Testis (tissue), 2 donors: ENCODE measurements at regions not wholly inside any gene's neighbourhood (a gene's known extent, or its start where the extent isn't known, plus 50 kb on each side); places are given as distances from the start of the nearest gene placed in this dataset.

Experiments
- DNase-seq: peaks from one replicate; pipeline ENCODE4 v3.0.0-alpha.2; 2019
- H3K27ac ChIP-seq, 2 donors: fragments of 200-600 bp; sonication (generic); one replicate each; pipeline ENCODE4 v1.5.1; 2019
- H3K27me3 ChIP-seq: fragments of 200-600 bp; sonication (generic); one replicate; pipeline ENCODE4 v1.5.1; 2019
- H3K36me3 ChIP-seq: fragments of 200-600 bp; sonication (generic); one replicate; pipeline ENCODE4 v1.5.1; 2017; ENCODE audit warnings: low read depth; ENCODE audit errors: missing control alignments
- H3K4me1 ChIP-seq: fragments of 200-600 bp; sonication (generic); one replicate; pipeline ENCODE4 v1.5.1; 2019
- H3K4me3 ChIP-seq, 2 donors: fragments of 200-600 bp; sonication (generic); one replicate each; pipeline ENCODE4 v1.5.1; 2017 to 2019
- H3K9me3 ChIP-seq: fragments of 200-600 bp; sonication (generic); one replicate; pipeline ENCODE4 v1.5.1; 2017
- CTCF ChIP-seq, 3 experiments: fragments of 450-650 bp in 2 of 3; fragments of 200-600 bp in 1 of 3; sonication (generic) in 1 of 3; IDR thresholded peaks; one replicate each; pipeline ENCODE4 v1.5.1; 2016 to 2019; ENCODE audit warnings: antibody characterized with exemption in 3 of 3, mild to moderate bottlenecking in 2 of 3, moderate library complexity in 1 of 3
- POLR2A ChIP-seq: fragments of 450-650 bp; IDR thresholded peaks from one replicate; pipeline ENCODE4 v1.6.1; 2017; ENCODE audit warnings: antibody characterized with exemption, mild to moderate bottlenecking, moderate library complexity
- WGBS, 2 donors: methylation state at CpG; one replicate each; pipeline ENCODE4 v1.1.5; 2018; 5-methylcytosine and 5-hydroxymethylcytosine counted together
- intact Hi-C: fragments of 100-400 bp; cut with DNase I; formaldehyde crosslinking; loops from one replicate; pipeline ENCODE4 v1.15.1; 2023; ENCODE audit warnings: low total_unique reads

GRCh38 chr9:38153152-38153909, 84.3 kb upstream of the SHB start:
- DNase-seq = no peak
- H3K9me3 ChIP-seq = no peaks in the 10 kb centered on the region
- no peaks in the 10 kb centered on the region for H3K27me3 ChIP-seq
- no peaks in the 10 kb centered on the region for H3K4me1 ChIP-seq
- no peak overlapping the region for H3K27ac ChIP-seq
- 86 to 89% methylated on average over 6 of the region's 6 CpGs for WGBS, 2 donors
- H3K4me3 ChIP-seq = no peak overlapping the region
- TF ChIP-seq POLR2A (no peak), CTCF (IDR thresholded peaks at IDR 0.05) (no peak)
- intact Hi-C loops = no loop called here
- H3K36me3 ChIP-seq = no peaks in the 10 kb centered on the region

- H3K27ac ChIP-seq = no peak overlapping the region
- H3K36me3 ChIP-seq = no peaks in the 10 kb centered on the region
- no peak for TF ChIP-seq POLR2A
- no peak for TF ChIP-seq CTCF (IDR thresholded peaks at IDR 0.05)
- WGBS, 2 donors = 59 to 62% methylated on average over 3 of the region's 3 CpGs
- H3K9me3 ChIP-seq = no peaks in the 10 kb centered on the region
- intact Hi-C loops = loop anchor here (10.0 kb wide), 2 partner anchors 65 to 145 kb away; no protein-coding TSS in a partner anchor
- no peak overlapping the region for H3K4me3 ChIP-seq
- H3K27me3 ChIP-seq = no peaks in the 10 kb centered on the region
- no peak for DNase-seq
- no peaks in the 10 kb centered on the region for H3K4me1 ChIP-seq
Measured at GRCh38 chr9:38149647-38150046, 80.6 kb upstream of the SHB start.

- Histone ChIP-seq H3K9me3 (no peaks in the 10 kb centered on the region), H3K27me3 (no peaks in the 10 kb centered on the region), H3K27ac (no peak overlapping the region), H3K4me1 (no peaks in the 10 kb centered on the region), H3K4me3 (no peak overlapping the region), H3K36me3 (no peaks in the 10 kb centered on the region)
- no peak for DNase-seq
- TF ChIP-seq POLR2A (no peak), CTCF (IDR thresholded peaks at IDR 0.05) (no peak)
- 95 to 96% methylated on average over 7 to 8 of the region's 8 CpGs for WGBS, 2 donors
- intact Hi-C loops = loop anchor here (10.0 kb wide), 2 partner anchors 62 to 142 kb away; no protein-coding TSS in a partner anchor
Measured at GRCh38 chr9:38146844-38147243, 77.8 kb upstream of the SHB start.

GRCh38 chr9:38145526-38146053, 76.6 kb upstream of the SHB start:
- no peaks in the 10 kb centered on the region for H3K36me3 ChIP-seq
- DNase-seq = no peak
- H3K27ac ChIP-seq = no peak overlapping the region
- 77 to 82% methylated on average over 6 of the region's 6 CpGs for WGBS, 2 donors
- TF ChIP-seq CTCF (IDR thresholded peaks at IDR 0.05) (no peak), POLR2A (no peak)
- intact Hi-C loops = loop anchor here (10.0 kb wide), 2 partner anchors 61 to 141 kb away; no protein-coding TSS in a partner anchor
- no peaks in the 10 kb centered on the region for H3K4me1 ChIP-seq
- H3K27me3 ChIP-seq = no peaks in the 10 kb centered on the region
- no peaks in the 10 kb centered on the region for H3K9me3 ChIP-seq
- H3K4me3 ChIP-seq = no peak overlapping the region
